Activated naive CD8-positive, alpha-beta T cell treated with anti-CD3 and anti-CD28 coated beads for 36 hours (primary cell): ENCODE measurements at regions not wholly inside any gene's neighbourhood (a gene's known extent, or its start where the extent isn't known, plus 50 kb on each side); places are given as distances from the start of the nearest gene placed in this dataset.
"Not testable (repeated sequence)": the region's sequence is repeated elsewhere in the genome, so short reads cannot be mapped to it uniquely, and the experiment has no call there.

Source experiments
- DNase-seq: peaks from one replicate; pipeline ENCODE4 v3.0.0; 2021
- H3K27ac Mint-ChIP-seq: one replicate; pipeline ENCODE4 v1.8.0; 2022; ENCODE audit warnings: mild to moderate bottlenecking, moderate library complexity, mixed read lengths
- H3K27me3 Mint-ChIP-seq: one replicate; pipeline ENCODE4 v1.8.0; 2022; ENCODE audit warnings: mild to moderate bottlenecking, mixed read lengths
- H3K36me3 Mint-ChIP-seq: one replicate; pipeline ENCODE4 v1.8.0; 2021; ENCODE audit warnings: mild to moderate bottlenecking, mixed read lengths
- H3K4me1 Mint-ChIP-seq: one replicate; pipeline ENCODE4 v1.8.0; 2021; ENCODE audit warnings: mixed read lengths
- H3K4me3 Mint-ChIP-seq: one replicate; pipeline ENCODE4 v1.8.0; 2022; ENCODE audit warnings: mild to moderate bottlenecking, moderate library complexity, mixed read lengths
- H3K9me3 Mint-ChIP-seq: one replicate; pipeline ENCODE4 v1.8.0; 2022; ENCODE audit warnings: mixed read lengths

GRCh38 chr2:176567361-176567760 is 298.1 kb downstream of the MTX2 start:
- H3K27ac Mint-ChIP-seq: no peak overlapping the region

GRCh38 chr2:176569574-176569973 is 300.3 kb downstream of the MTX2 start:
- no peak for DNase-seq
- no peak overlapping the region for H3K4me3 Mint-ChIP-seq
- H3K27me3 Mint-ChIP-seq: peaks cover 27% of the 10 kb centered on the region
- no peak overlapping the region for H3K27ac Mint-ChIP-seq
- H3K36me3 Mint-ChIP-seq: no peaks in the 10 kb centered on the region
- no peaks in the 10 kb centered on the region for H3K4me1 Mint-ChIP-seq
- no peaks in the 10 kb centered on the region for H3K9me3 Mint-ChIP-seq

More at GRCh38 chr2:176567361-176567760, 298.1 kb downstream of the MTX2 start:
- Mint-ChIP-seq H3K36me3 (no peaks in the 10 kb centered on the region), H3K4me3 (no peak overlapping the region), H3K27me3 (peaks cover 37% of the 10 kb centered on the region), H3K4me1 (no peaks in the 10 kb centered on the region), H3K9me3 (no peaks in the 10 kb centered on the region)
- no peak for DNase-seq

GRCh38 chr2:176573612-176574483 is 304.6 kb downstream of the MTX2 start:
- Mint-ChIP-seq H3K4me3 (no peak overlapping the region), H3K27me3 (peaks cover 21% of the 10 kb centered on the region), H3K4me1 (no peaks in the 10 kb centered on the region)

GRCh38 chr2:176574484-176575236 is 305.4 kb downstream of the MTX2 start:
- Mint-ChIP-seq H3K27me3 (peaks cover 19% of the 10 kb centered on the region), H3K9me3 (no peaks in the 10 kb centered on the region), H3K36me3 (no peaks in the 10 kb centered on the region), H3K4me1 (no peaks in the 10 kb centered on the region), H3K27ac (no peak overlapping the region), H3K4me3 (no peak overlapping the region)
- DNase-seq: no peak

More at GRCh38 chr2:176573612-176574483, 304.6 kb downstream of the MTX2 start:
- Mint-ChIP-seq H3K36me3 (no peaks in the 10 kb centered on the region), H3K27ac (no peak overlapping the region), H3K9me3 (no peaks in the 10 kb centered on the region)
- DNase-seq: no peak

GRCh38 chr2:176575237-176575744 is 306.0 kb downstream of the MTX2 start:
- no peaks in the 10 kb centered on the region for H3K36me3 Mint-ChIP-seq
- H3K4me3 Mint-ChIP-seq: no peak overlapping the region
- peaks cover 16% of the 10 kb centered on the region for H3K27me3 Mint-ChIP-seq
- no peak for DNase-seq
- no peaks in the 10 kb centered on the region for H3K9me3 Mint-ChIP-seq
- H3K27ac Mint-ChIP-seq: no peak overlapping the region
- no peaks in the 10 kb centered on the region for H3K4me1 Mint-ChIP-seq

- H3K27ac Mint-ChIP-seq: no peak overlapping the region
- H3K4me1 Mint-ChIP-seq: no peaks in the 10 kb centered on the region
- no peaks in the 10 kb centered on the region for H3K36me3 Mint-ChIP-seq
- H3K4me3 Mint-ChIP-seq: no peak overlapping the region
- no peak for DNase-seq
- H3K27me3 Mint-ChIP-seq: peaks cover 23% of the 10 kb centered on the region
- no peaks in the 10 kb centered on the region for H3K9me3 Mint-ChIP-seq
These were observed 307.8 kb downstream of the MTX2 start for GRCh38 chr2:176577054-176577453.

- not testable (repeated sequence) for H3K9me3 Mint-ChIP-seq, H3K36me3 Mint-ChIP-seq, H3K27ac Mint-ChIP-seq, H3K4me3 Mint-ChIP-seq, H3K4me1 Mint-ChIP-seq, DNase-seq
- H3K27me3 Mint-ChIP-seq: peaks cover 26% of the 10 kb centered on the region
These were observed 309.1 kb downstream of the MTX2 start for GRCh38 chr2:176578292-176578691.

GRCh38 chr2:176579608-176580007 is 310.4 kb downstream of the MTX2 start:
- Mint-ChIP-seq H3K4me3 (no peak overlapping the region), H3K27me3 (peaks cover 36% of the 10 kb centered on the region), H3K36me3 (no peaks in the 10 kb centered on the region), H3K4me1 (peaks cover 3% of the 10 kb centered on the region), H3K27ac (no peak overlapping the region), H3K9me3 (no peaks in the 10 kb centered on the region)
- DNase-seq: no peak

- Mint-ChIP-seq H3K27ac (no peak overlapping the region), H3K4me1 (peaks cover 3% of the 10 kb centered on the region), H3K27me3 (peaks cover 48% of the 10 kb centered on the region), H3K36me3 (no peaks in the 10 kb centered on the region), H3K9me3 (no peaks in the 10 kb centered on the region), H3K4me3 (no peak overlapping the region)
- no peak for DNase-seq
These were observed 312.4 kb downstream of the MTX2 start for GRCh38 chr2:176581557-176582165.

- Mint-ChIP-seq H3K9me3 (no peaks in the 10 kb centered on the region), H3K27ac (no peak overlapping the region), H3K27me3 (peaks cover 52% of the 10 kb centered on the region)
These were observed 312.9 kb downstream of the MTX2 start for GRCh38 chr2:176582176-176582575.

GRCh38 chr2:176582990-176583481 is 313.8 kb downstream of the MTX2 start:
- no peak overlapping the region for H3K27ac Mint-ChIP-seq
- peaks cover 3% of the 10 kb centered on the region for H3K4me1 Mint-ChIP-seq
- no peak for DNase-seq
- no peaks in the 10 kb centered on the region for H3K9me3 Mint-ChIP-seq
- H3K4me3 Mint-ChIP-seq: no peak overlapping the region
- peaks cover 50% of the 10 kb centered on the region for H3K27me3 Mint-ChIP-seq
- no peaks in the 10 kb centered on the region for H3K36me3 Mint-ChIP-seq

More at GRCh38 chr2:176582176-176582575, 312.9 kb downstream of the MTX2 start:
- no peaks in the 10 kb centered on the region for H3K36me3 Mint-ChIP-seq
- DNase-seq: no peak
- peaks cover 3% of the 10 kb centered on the region for H3K4me1 Mint-ChIP-seq
- H3K4me3 Mint-ChIP-seq: no peak overlapping the region

GRCh38 chr2:176583607-176584006 is 314.4 kb downstream of the MTX2 start:
- Mint-ChIP-seq H3K4me1 (peaks cover 3% of the 10 kb centered on the region), H3K4me3 (no peak overlapping the region), H3K36me3 (no peaks in the 10 kb centered on the region), H3K9me3 (no peaks in the 10 kb centered on the region), H3K27me3 (peaks cover 47% of the 10 kb centered on the region), H3K27ac (no peak overlapping the region)
- DNase-seq: no peak

GRCh38 chr2:176584333-176584732 is 315.1 kb downstream of the MTX2 start:
- no peaks in the 10 kb centered on the region for H3K36me3 Mint-ChIP-seq
- H3K27me3 Mint-ChIP-seq: peaks cover 40% of the 10 kb centered on the region

GRCh38 chr2:176585291-176585690 is 316.0 kb downstream of the MTX2 start:
- no peak for DNase-seq
- Mint-ChIP-seq H3K27me3 (peaks cover 40% of the 10 kb centered on the region), H3K9me3 (no peaks in the 10 kb centered on the region), H3K27ac (no peak overlapping the region), H3K36me3 (no peaks in the 10 kb centered on the region), H3K4me1 (peaks cover 3% of the 10 kb centered on the region), H3K4me3 (no peak overlapping the region)

More at GRCh38 chr2:176584333-176584732, 315.1 kb downstream of the MTX2 start:
- Mint-ChIP-seq H3K4me1 (peaks cover 3% of the 10 kb centered on the region), H3K4me3 (no peak overlapping the region), H3K27ac (no peak overlapping the region), H3K9me3 (no peaks in the 10 kb centered on the region)
- DNase-seq: no peak

GRCh38 chr2:176585791-176586190 is 316.5 kb downstream of the MTX2 start:
- H3K9me3 Mint-ChIP-seq: no peaks in the 10 kb centered on the region
- H3K4me1 Mint-ChIP-seq: peaks cover 3% of the 10 kb centered on the region
- peaks cover 40% of the 10 kb centered on the region for H3K27me3 Mint-ChIP-seq
- no peak overlapping the region for H3K4me3 Mint-ChIP-seq
- H3K27ac Mint-ChIP-seq: no peak overlapping the region
- H3K36me3 Mint-ChIP-seq: no peaks in the 10 kb centered on the region
- no peak for DNase-seq
